Renal cortical epithelial cell (primary cell): ENCODE measurements at regions not wholly inside any gene's neighbourhood (a gene's known extent, or its start where the extent isn't known, plus 50 kb on each side); places are given as distances from the start of the nearest gene placed in this dataset.

Source experiments
- DNase-seq: peaks from one replicate; pipeline ENCODE4 v3.0.0-alpha.2; 2011; ENCODE audit warnings: low read depth

- DNase-seq = no peak
These were observed 2211.9 kb upstream of the TENM3 start for GRCh38 chr4:180031330-180031729.

- peak; percentile 16 for DNase-seq
These were observed 2201.6 kb upstream of the TENM3 start for GRCh38 chr4:180041576-180041975.

DNA sequence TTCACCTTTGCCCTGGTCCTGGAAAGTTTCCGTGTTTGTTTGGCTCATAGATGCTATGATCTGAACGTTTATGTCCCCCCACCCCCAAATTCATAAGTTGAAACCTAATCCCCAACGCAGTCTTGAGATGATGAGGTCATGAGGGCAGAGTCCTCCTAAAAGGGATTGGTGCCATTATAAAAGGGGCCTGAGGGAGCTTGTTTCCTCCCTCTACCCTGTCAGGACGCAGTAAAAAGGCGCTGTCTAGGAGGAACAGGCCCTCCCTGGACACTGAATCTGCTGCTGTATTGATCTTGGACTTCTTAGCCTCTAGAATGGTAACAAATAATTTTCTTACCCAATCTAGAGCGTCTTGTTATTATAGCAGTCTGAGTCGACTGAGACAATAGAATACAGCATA lies 2190.6 kb upstream of the TENM3 start:
- no peak for DNase-seq

GRCh38 chr4:180054291-180054690 lies 2188.9 kb upstream of the TENM3 start:
- no peak for DNase-seq

DNA sequence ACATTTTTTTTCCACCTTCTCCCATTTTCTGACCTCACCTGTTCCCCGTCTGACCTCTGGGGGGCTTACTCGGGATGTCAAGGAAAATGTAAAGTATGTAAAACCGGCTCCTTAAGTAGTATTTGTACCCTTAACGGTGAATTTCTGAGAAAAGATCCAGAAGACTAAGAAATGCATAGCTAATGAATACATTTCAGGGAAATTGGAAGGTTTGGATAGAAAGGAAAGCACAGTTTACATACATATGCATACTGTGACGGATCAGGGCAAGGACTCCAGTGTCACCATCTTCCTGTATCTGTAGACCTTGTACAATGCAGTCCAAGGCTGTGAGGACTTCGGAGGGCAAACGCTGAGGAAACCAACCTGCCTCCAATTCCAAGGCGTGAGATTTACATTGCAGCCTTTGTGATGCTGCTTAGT lies 2185.9 kb upstream of the TENM3 start:
- no peak for DNase-seq

DNA sequence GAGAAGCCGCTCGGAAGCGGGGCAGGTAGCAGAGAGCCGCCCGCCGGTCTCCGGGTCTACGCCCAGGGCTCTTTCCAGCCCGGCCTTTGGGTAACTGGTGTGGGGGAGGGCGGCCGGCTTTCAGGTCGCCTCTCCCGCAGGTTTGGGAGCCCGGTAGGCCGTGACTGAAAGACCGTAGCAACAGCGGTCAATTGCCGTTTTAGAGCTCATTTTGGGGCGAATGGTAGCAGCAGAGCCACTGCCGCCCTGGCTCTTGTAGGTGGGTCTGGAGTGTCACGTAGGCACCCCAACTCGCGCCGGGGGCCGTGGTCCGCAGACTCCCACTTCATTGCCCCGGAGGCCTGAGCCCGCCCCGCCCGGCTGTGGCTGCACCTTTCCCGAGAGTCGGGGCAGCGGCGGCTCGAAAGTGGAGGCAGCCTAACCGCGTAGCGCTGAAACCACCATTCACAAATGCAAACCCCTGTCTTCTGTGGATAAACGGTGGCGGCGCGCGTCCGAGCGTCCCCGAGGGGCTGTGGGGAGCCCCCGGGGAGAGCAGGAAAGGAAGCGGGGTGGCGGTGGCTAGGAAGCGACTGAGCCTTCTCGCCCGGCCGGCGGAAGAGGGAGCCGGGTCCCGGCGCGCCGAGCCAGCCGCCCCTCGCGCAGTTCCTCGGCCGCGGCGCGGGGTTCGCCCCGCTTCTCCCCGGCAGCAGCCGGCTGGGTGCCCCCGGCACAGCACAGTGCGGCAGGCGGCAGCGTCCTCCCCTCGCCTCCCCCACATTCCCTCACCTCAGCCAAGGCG lies 2185.1 kb upstream of the TENM3 start:
- DNase-seq = no peak

DNA sequence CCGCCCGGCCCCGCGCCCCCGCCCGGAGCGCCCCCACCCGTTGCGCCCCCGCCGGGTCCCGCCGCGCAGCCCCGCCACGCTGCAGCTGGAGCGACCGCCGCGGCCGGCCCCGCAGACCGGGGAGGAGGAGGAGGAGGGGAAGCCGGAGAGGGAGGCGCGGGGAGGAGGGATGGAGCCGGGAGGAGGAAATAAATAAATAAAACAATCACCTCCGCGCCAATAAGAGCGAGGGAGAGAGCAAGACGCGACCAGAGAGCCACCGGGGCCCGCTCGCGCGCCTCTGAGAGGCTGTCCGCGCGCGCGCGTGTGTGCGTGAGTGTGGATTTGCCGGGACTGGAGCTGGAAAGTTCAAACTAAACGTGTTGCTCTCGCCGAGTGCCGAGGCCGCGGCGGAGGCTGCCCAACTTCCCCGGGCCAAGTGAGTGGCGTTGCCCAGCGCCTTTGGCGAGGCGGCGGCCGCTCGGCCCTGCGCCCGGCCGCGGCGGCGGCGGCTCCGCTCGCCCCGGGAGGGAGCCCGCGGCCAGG lies 2184.4 kb upstream of the TENM3 start:
- DNase-seq = no peak

GRCh38 chr4:180059216-180059881 lies 2183.9 kb upstream of the TENM3 start:
- no peak for DNase-seq

- DNase-seq = peak; percentile 30
These were observed 2182.9 kb upstream of the TENM3 start for GRCh38 chr4:180060159-180060889.

DNA sequence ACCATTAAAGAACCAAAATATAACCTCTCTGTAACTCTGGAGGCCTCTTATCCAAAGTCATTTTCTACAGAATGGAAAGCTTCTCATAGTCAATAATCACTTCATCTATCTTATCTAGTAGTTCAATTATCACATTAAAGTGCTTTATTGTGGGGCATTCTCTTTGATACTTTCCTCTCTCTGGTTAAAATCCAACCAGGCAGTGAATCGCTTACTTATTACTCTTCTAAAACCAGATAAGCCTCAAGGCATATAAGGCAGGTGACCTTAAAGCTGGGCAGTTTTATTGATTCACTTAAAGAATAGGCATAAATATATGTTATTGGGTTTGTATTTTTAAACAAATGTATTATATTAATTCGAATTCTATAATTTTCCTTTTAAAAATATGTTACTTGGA lies 2162.1 kb upstream of the TENM3 start:
- peak; percentile 22 for DNase-seq

DNA sequence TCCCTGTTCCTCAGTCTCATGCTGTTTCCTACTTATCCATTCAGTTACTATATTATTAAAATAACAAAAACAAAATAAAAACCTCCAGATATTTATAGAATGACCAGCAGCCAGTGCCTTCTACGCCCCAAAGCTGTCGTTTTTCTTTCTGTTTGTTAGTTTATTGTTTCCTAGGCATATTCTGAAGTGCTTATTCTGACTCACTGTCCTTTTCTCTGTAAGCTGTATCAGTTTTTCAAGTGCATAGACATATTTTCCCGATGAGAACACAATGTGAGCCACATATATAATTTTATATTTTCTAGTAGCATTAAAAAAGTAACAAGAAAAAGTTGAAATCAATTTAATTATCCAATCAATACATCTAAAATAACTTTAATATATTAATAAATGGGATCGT lies 2158.6 kb upstream of the TENM3 start:
- no peak for DNase-seq

DNA sequence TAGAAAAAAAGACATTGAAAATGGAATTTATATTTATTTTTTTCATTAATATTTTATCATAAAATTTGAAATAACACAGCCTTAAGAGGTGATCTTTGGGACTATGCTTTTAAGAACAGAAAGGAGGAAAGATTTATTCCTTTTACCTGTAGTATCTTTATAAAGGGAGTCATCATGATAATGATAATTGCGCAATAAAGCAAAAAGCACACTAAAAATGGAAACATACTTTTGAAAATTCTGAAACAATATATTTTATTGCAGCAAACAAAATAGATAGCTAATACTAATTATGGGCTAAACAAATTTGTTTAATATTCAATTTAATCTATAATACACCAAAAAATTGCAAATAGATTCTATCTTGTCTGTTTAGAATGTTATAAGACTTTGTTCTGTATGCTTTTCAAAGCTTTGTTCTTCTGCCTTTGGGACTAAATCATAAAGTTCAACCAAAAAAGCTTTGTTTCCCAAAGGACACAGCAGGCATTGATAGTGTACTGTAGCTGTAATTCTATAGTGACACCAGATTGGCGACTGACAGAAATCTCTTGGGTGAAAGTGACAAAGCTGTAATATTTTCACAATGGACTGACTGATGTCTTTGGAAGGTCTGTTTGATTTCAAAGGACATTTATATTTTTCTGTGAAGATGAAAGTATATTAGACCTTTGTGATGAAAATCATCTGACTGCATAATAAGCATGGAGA lies 2156.6 kb upstream of the TENM3 start:
- DNase-seq = no peak

DNA sequence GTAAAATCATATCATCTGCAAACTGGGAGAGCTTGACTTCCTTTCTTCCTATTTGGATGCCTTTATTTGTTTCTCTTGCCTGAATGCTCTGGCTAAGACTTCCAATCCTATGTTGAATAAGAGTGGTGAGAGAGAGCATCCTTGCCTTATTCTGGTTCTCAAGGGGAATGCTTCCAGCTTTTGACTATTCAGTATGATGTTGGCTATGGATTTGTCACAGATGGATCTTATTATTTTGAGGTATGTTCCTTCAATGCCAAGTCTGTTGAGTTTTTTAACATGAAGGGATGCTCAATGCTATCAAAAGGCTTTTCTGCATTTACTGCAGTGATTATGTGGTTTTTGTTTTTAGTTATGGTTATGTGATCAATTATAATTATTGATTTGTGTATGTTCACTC lies 2144.6 kb upstream of the TENM3 start:
- no peak for DNase-seq

- no peak for DNase-seq
These were observed 2143.2 kb upstream of the TENM3 start for GRCh38 chr4:180099957-180100356.

GRCh38 chr4:180100433-180101344 lies 2142.5 kb upstream of the TENM3 start:
- DNase-seq = no peak

DNA sequence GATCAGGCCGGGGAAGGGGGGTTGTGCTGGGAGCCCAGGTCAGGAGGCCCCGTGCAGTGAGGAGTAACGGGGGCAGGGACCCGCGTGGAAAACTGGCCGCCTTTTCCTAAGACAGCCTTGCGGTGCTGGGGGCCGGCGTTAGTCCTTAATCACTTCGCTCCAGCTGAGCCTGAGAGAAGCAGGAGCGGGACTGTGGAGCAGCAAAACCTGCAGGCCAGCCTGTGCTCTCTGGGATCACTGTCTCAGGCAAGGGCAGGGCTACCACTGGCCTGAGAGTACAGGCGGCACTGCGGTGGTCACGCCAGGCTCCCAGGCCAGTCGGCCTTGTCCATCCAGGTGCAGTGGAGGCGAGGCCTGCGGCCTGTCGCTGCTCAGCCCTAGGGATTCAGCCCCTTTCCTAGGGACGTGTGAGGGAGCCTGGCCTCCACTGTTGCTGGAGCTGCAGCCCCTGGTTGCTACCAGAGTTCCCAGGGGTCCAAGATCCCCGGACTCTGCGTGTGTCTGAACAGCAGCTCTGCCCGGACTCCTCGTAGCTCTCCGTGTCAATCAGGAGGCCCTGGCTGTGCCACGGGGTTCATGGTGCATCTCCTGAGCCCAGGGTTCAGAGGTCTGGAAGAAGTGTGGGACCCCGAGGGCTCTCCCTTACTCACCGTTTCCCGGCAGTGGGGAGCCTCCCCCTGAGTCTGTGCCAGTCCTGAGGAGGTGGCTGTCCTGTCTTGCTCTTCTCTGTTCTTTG lies 2141.7 kb upstream of the TENM3 start:
- DNase-seq = no peak

DNA sequence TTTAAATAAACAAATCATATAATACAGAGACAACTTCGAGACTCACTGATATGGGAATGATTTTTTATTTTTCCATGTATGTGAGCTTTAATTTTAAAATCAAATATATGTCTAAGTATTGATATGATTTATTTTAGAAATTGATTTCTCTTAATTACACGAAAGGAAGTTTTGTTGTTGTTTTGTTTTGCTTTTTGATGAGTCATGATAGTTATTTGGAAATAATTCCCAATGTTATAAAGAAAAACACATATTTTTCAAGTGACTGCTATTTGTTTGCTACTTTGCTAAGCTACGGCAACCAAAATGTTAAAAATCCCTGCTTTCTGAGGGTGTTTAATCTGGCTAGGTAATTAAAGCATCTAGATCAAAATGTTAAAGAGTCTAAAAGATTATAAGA lies 2139.4 kb upstream of the TENM3 start:
- no peak for DNase-seq

DNA sequence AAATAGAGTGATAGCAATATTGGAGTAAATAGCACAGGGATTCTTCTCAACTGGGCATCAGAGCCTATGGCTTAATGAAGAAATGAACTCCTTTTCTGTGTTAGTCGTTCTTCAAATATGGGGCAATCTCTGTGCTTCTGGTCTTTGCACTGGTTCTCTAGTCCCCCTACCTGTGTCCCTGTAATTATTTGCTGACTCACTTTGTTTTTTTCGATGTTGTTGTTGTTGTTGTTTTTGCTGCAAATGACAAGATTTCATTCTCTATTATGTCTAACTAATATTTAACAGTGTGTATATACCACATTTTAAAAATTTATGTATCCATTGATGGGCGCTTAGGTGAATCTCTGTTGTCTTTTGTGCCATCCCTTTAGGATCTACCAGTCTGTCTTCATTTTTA lies 2137.8 kb upstream of the TENM3 start:
- DNase-seq = no peak

- no peak for DNase-seq
These were observed 2137.1 kb upstream of the TENM3 start for GRCh38 chr4:180106122-180106521.

- DNase-seq = no peak
These were observed 2136.2 kb upstream of the TENM3 start for GRCh38 chr4:180106997-180107396.
